Esophagus squamous epithelium (tissue), 4 donors: ENCODE measurements at regions not wholly inside any gene's neighbourhood (a gene's known extent, or its start where the extent isn't known, plus 50 kb on each side); places are given as distances from the start of the nearest gene placed in this dataset.

Source experiments
- CTCF ChIP-seq, 6 experiments: fragments of 450-650 bp in 4 of 6; fragments of 200-600 bp in 2 of 6; sonication (generic) in 2 of 6; IDR thresholded peaks; one replicate each; pipeline ENCODE4 v1.5.1; 2016 to 2019; ENCODE audit warnings: antibody characterized with exemption in 6 of 6, mild to moderate bottlenecking in 4 of 6, moderate library complexity in 4 of 6
- POLR2A ChIP-seq, 4 donors: fragments of 450-650 bp; IDR thresholded peaks; one replicate each; pipeline ENCODE4 v1.6.1; 2017; ENCODE audit warnings: antibody characterized with exemption in 4 of 4, mild to moderate bottlenecking in 4 of 4, moderate library complexity in 3 of 4

DNA sequence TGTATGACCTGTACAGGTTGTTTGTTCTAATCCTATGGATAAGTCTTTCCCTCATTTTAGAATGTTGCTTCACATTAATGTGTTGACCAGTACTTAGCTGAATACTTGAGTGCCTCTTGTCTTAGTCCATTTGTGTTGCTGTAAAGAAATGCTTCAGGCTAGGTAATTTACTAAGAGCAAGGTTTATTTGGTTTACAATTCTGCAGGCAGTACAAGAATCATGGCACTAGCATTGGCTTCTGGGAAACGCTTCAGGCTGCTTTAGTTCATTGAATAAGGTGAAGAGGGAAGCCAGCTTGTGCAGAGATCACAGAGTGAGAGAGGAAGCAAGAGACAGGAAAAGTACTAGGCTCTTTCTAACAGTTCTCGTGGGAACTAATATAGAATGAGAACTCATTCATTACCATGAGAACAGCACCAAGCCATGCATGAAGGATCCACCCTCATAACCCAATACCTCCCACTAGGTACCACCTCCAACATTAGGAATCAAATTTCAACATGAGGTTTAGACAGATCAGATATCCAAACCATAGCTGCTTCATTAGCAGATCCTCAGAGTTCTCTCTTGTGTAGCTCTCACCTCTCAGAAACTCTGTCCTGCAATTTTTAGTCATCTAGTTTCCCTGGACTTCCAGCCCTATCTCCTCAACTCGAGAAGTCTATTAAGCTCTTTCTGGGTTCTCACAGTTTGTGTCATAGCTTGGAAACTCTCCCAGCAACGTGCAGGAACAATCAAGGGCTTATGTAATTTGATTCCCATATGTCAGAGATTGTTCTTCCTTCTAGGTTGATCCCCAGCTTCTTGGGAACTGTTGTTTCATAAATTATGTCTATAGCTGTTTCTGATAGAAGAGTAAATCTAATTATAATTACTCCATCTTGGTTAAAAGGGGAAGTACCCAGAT, 2082.3 kb upstream of the CELF4 start:
- TF ChIP-seq CTCF (IDR thresholded peaks at IDR 0.05) = no peak
- TF ChIP-seq POLR2A (IDR thresholded peaks at IDR 0.05) = no peak
